Nephron progenitor cell (in vitro differentiated cells): ENCODE measurements at regions not wholly inside any gene's neighbourhood (a gene's known extent, or its start where the extent isn't known, plus 50 kb on each side); places are given as distances from the start of the nearest gene placed in this dataset.

Experiments
- DNase-seq: peaks from one replicate; pipeline ENCODE4 v3.0.0; 2021
- H3K27ac Mint-ChIP-seq: 2 replicates; pipeline ENCODE4 v1.8.0; 2021; ENCODE audit warnings: mild to moderate bottlenecking, moderate library complexity, mixed read lengths
- H3K27me3 Mint-ChIP-seq: 2 replicates; pipeline ENCODE4 v1.8.0; 2021; ENCODE audit warnings: mild to moderate bottlenecking, low read depth, mixed read lengths; ENCODE audit not compliant: poor library complexity
- H3K36me3 Mint-ChIP-seq: 2 replicates; pipeline ENCODE4 v1.8.0; 2021; ENCODE audit warnings: low read depth, mixed read lengths
- H3K4me1 Mint-ChIP-seq: 2 replicates; pipeline ENCODE4 v1.8.0; 2021; ENCODE audit warnings: mixed read lengths
- H3K4me3 Mint-ChIP-seq: 2 replicates; pipeline ENCODE4 v1.8.0; 2021; ENCODE audit warnings: mild to moderate bottlenecking, moderate library complexity, mixed read lengths
- H3K9me3 Mint-ChIP-seq: 2 replicates; pipeline ENCODE4 v1.8.0; 2021; ENCODE audit warnings: mild to moderate bottlenecking, moderate library complexity, mixed read lengths
- TF ChIP-seq, protein P1 (sequence below): fragments of 200-600 bp; sonication (generic); IDR thresholded peaks from 2 replicates; pipeline ENCODE4 v1.5.0; 2021; ENCODE audit warnings: antibody characterized with exemption

DNA sequence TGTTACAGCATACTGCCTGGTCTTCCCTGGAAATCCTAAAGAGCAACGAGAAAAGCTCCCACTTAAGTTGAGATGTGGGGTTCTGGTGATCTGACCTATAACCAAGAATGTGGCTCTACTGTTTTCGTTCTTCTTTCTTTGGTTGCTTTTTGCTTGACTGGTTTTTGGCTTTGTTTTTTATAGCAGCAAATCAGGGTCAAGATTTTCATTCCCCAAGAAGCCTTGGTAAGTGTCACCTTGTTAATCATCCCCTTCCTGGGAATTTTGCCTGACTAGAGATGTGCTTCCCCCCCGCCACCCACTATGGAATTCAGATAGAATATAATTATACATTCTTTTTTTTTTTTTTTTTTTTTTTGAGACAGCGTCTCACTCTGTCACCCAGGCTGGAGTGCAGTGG is 116.7 kb upstream of the FOXN3 start:
- no peak for DNase-seq
- H3K27ac Mint-ChIP-seq: no peak overlapping the region
- H3K9me3 Mint-ChIP-seq: peaks cover 13% of the 10 kb centered on the region
- TF ChIP-seq, protein P1, sequence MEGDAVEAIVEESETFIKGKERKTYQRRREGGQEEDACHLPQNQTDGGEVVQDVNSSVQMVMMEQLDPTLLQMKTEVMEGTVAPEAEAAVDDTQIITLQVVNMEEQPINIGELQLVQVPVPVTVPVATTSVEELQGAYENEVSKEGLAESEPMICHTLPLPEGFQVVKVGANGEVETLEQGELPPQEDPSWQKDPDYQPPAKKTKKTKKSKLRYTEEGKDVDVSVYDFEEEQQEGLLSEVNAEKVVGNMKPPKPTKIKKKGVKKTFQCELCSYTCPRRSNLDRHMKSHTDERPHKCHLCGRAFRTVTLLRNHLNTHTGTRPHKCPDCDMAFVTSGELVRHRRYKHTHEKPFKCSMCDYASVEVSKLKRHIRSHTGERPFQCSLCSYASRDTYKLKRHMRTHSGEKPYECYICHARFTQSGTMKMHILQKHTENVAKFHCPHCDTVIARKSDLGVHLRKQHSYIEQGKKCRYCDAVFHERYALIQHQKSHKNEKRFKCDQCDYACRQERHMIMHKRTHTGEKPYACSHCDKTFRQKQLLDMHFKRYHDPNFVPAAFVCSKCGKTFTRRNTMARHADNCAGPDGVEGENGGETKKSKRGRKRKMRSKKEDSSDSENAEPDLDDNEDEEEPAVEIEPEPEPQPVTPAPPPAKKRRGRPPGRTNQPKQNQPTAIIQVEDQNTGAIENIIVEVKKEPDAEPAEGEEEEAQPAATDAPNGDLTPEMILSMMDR: no peak
- H3K4me3 Mint-ChIP-seq: no peak overlapping the region
- peaks cover 3% of the 10 kb centered on the region for H3K27me3 Mint-ChIP-seq
- H3K36me3 Mint-ChIP-seq: peaks cover 23% of the 10 kb centered on the region
- H3K4me1 Mint-ChIP-seq: peaks cover 9% of the 10 kb centered on the region

DNA sequence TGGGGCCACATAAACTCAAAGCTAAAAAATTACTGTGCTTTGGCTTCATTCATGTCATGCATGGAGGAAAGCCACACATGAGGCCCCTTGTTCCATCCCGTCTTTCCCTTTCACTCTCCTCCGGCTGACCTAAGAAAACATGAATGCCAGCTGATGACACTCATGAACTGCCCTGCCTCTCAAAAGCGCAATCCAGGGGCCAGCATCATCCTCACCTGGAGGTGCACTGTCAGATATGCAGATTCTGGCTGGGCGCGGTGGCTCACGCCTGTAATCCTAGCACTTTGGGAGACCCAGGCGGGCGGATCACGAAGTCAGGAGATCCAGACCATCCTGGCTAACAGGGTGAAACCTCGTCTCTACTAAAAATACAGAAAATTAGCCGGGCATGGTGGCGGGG is 116.1 kb upstream of the FOXN3 start:
- TF ChIP-seq, protein P1: no peak
- H3K4me3 Mint-ChIP-seq: no peak overlapping the region
- H3K27ac Mint-ChIP-seq: no peak overlapping the region
- peaks cover 8% of the 10 kb centered on the region for H3K4me1 Mint-ChIP-seq
- peaks cover 17% of the 10 kb centered on the region for H3K9me3 Mint-ChIP-seq
- peaks cover 7% of the 10 kb centered on the region for H3K27me3 Mint-ChIP-seq
- peaks cover 28% of the 10 kb centered on the region for H3K36me3 Mint-ChIP-seq
- no peak for DNase-seq

DNA sequence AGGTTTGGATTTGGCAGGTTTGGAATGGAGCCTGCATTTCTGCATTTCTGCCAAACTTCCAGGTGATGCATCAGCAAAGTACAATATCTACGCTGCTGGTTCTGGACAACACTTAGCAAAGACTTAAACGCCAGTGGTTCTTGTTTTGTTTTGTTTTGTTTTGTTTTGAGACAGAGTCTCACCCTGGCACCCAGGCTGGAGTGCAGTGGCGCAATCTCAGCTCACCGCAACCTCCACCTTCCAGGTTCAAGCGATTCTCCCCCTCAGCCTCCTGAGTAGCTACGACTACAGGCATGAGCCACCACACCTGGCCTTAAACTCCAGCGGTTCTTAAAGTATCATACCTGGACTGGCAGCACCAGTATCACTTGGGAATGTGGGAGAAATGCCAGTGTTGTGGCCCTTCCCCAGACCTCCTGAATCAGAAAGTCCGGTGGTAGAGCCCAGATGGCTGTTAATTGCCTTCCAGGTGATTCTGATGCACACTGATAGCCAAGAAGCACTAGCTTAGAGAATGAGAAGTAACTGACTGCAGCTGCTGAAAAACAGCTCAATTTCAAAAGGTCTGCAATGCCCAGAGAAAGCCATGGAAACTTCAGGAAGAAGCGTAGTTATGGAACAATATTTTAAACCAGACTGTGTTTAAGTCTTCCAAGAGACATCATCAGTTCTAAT is 114.8 kb upstream of the FOXN3 start:
- TF ChIP-seq, protein P1: no peak
- Mint-ChIP-seq H3K4me3 (no peak overlapping the region), H3K27ac (peak overlapping the region; percentile 88), H3K4me1 (peaks cover 4% of the 10 kb centered on the region), H3K9me3 (peaks cover 23% of the 10 kb centered on the region), H3K36me3 (peaks cover 32% of the 10 kb centered on the region), H3K27me3 (peaks cover 7% of the 10 kb centered on the region)
- no peak for DNase-seq

DNA sequence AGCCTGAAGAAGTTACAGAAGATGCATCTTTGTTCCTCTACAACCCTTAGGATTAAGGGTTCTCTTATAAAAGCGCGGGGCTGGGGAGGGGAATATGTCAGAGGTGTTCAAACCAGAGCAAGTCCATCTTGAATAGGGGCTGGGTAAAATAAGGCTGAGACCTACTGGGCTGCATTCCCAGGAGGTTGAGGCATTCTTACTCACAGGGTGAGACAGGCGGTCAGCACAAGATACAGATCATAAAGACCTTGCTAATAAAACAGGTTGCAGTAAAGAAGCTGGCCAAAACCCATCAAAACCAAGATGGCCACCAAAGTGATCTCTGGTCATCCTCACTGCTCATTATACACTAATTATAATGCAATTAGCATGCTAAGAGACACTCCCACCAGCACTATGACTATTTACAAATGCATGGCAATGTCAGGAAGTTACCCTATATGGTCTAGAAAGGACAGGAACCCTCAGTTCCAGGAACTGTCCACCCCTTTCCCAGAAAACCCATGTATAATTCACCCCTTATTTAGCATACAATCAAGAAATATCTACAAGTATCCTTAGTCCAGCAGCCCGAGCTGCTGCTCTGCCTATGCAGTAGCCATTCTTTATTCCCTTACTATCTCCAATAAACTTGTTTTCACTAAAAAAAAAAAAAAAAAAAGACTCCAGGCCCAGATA is 108.1 kb upstream of the FOXN3 start:
- peaks cover 67% of the 10 kb centered on the region for H3K9me3 Mint-ChIP-seq
- no peak overlapping the region for H3K27ac Mint-ChIP-seq
- no peaks in the 10 kb centered on the region for H3K4me1 Mint-ChIP-seq
- H3K36me3 Mint-ChIP-seq: peaks cover 55% of the 10 kb centered on the region
- TF ChIP-seq, protein P1: no peak
- H3K27me3 Mint-ChIP-seq: peaks cover 4% of the 10 kb centered on the region
- H3K4me3 Mint-ChIP-seq: no peak overlapping the region
- DNase-seq: no peak

DNA sequence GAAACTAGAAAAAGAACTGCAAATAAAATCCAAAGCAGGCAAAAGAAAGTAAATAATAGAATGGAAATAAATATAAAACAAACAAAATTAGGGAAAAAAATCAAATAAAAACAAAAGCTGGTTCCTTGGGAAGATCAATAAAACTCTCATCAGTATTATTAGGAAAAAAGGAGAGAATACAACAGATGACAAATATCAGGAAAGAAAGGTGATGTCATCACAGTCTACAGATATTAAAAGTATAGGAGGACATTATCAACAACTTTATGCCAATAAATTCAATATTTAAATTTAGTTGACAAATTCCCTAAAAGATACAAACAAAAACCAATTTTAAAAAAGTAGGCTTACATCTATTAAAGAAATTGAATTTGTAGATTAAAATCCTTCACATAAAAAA is 107.4 kb upstream of the FOXN3 start:
- H3K36me3 Mint-ChIP-seq: peaks cover 52% of the 10 kb centered on the region

More for the DNA sequence above, 107.4 kb upstream of the FOXN3 start:
- no peaks in the 10 kb centered on the region for H3K4me1 Mint-ChIP-seq
- peaks cover 4% of the 10 kb centered on the region for H3K27me3 Mint-ChIP-seq
- H3K4me3 Mint-ChIP-seq: no peak overlapping the region
- no peak overlapping the region for H3K27ac Mint-ChIP-seq
- no peak for DNase-seq
- peaks cover 64% of the 10 kb centered on the region for H3K9me3 Mint-ChIP-seq
- TF ChIP-seq, protein P1: no peak
